ENCODE measurements at regions not wholly inside any gene's neighbourhood (a gene's known extent, or its start where the extent isn't known, plus 50 kb on each side); places are given as distances from the start of the nearest gene placed in this dataset.

DNA sequence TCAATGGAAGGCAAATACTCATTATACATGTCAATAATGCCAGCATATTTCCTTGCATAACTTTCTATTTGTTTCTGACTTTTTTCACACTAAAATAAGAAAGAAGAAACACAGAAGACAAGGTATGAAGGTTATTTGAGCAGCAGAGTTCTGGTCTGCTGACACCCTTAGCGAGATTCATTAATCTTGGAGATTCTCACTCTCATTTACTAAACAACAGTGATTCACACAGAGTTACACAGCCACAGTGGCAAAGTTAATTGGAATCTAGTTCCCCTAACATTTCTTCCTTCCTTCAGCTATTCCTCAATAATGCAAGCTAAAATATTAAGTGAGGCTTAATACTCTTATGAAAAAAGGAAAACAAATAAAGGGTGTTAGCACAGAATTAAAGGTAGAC lies 1044.0 kb downstream of the IGSF11 start:
- Histone ChIP-seq H3K9ac (no peak overlapping the region), H3K4me2 (no peak overlapping the region), H2AFZ (ENCODE audit: low read depth) (no peak overlapping the region), H4K20me1 (ENCODE audit: insufficient read depth) (no peaks in the 10 kb centered on the region), H3K27me3 (ENCODE audit: insufficient read depth, low read depth) (no peaks in the 10 kb centered on the region), H3K4me1 (ENCODE audit: low read depth, poor library complexity, severe bottlenecking) (no peaks in the 10 kb centered on the region), H3K36me3 (ENCODE audit: insufficient read depth) (no peaks in the 10 kb centered on the region), H3K4me3 (IDR thresholded peaks at IDR 0.05; ENCODE audit: insufficient read depth, low read depth, low read length) (no peak overlapping the region), H3K79me2 (ENCODE audit: insufficient read depth, low read depth) (no peaks in the 10 kb centered on the region), H3K27ac (no peak overlapping the region)
- TF ChIP-seq, protein P1, sequence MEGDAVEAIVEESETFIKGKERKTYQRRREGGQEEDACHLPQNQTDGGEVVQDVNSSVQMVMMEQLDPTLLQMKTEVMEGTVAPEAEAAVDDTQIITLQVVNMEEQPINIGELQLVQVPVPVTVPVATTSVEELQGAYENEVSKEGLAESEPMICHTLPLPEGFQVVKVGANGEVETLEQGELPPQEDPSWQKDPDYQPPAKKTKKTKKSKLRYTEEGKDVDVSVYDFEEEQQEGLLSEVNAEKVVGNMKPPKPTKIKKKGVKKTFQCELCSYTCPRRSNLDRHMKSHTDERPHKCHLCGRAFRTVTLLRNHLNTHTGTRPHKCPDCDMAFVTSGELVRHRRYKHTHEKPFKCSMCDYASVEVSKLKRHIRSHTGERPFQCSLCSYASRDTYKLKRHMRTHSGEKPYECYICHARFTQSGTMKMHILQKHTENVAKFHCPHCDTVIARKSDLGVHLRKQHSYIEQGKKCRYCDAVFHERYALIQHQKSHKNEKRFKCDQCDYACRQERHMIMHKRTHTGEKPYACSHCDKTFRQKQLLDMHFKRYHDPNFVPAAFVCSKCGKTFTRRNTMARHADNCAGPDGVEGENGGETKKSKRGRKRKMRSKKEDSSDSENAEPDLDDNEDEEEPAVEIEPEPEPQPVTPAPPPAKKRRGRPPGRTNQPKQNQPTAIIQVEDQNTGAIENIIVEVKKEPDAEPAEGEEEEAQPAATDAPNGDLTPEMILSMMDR (conservative IDR thresholded peaks at IDR 0.05; ENCODE audit: low read depth, low read length) = no peak

DNA sequence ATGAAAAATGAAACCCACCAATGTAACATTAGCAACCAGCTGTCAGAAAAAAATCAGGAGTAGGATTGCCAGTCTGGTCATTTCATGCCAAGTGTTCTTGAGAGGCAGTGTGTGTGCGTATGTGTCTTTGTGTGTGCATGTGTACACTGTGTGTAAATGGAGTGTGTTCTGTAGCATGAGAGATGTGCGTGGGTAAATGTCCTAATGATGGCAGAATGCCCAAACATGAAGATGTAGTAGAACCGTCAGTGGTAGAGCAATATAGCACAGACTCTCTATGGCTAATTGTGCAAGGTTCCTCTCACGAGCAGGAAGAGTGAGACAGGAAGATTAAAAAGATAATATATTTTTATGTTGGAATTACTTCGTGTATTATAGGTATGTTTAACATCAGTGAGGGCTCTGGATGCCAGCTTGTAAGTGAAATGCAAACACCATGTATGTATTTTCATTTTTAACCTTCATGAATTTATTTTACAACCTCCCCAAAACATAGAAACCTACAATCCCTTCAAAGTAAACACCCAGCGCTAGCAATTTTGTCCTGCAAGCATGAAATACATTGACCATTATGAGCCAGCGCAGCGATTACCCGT lies 1038.7 kb downstream of the IGSF11 start:
- no peaks in the 10 kb centered on the region for H3K4me1 ChIP-seq (ENCODE audit: low read depth, poor library complexity, severe bottlenecking)
- no peak overlapping the region for H3K4me2 ChIP-seq
- no peak overlapping the region for H3K9ac ChIP-seq
- H3K36me3 ChIP-seq (ENCODE audit: insufficient read depth) = no peaks in the 10 kb centered on the region
- H3K27ac ChIP-seq = no peak overlapping the region
- no peaks in the 10 kb centered on the region for H3K27me3 ChIP-seq (ENCODE audit: insufficient read depth, low read depth)
- H3K79me2 ChIP-seq (ENCODE audit: insufficient read depth, low read depth) = no peaks in the 10 kb centered on the region
- no peak overlapping the region for H3K4me3 ChIP-seq (IDR thresholded peaks at IDR 0.05; ENCODE audit: insufficient read depth, low read depth, low read length)
- no peaks in the 10 kb centered on the region for H4K20me1 ChIP-seq (ENCODE audit: insufficient read depth)
- H2AFZ ChIP-seq (ENCODE audit: low read depth) = no peak overlapping the region
- TF ChIP-seq, protein P1 (conservative IDR thresholded peaks at IDR 0.05; ENCODE audit: low read depth, low read length) = no peak

DNA sequence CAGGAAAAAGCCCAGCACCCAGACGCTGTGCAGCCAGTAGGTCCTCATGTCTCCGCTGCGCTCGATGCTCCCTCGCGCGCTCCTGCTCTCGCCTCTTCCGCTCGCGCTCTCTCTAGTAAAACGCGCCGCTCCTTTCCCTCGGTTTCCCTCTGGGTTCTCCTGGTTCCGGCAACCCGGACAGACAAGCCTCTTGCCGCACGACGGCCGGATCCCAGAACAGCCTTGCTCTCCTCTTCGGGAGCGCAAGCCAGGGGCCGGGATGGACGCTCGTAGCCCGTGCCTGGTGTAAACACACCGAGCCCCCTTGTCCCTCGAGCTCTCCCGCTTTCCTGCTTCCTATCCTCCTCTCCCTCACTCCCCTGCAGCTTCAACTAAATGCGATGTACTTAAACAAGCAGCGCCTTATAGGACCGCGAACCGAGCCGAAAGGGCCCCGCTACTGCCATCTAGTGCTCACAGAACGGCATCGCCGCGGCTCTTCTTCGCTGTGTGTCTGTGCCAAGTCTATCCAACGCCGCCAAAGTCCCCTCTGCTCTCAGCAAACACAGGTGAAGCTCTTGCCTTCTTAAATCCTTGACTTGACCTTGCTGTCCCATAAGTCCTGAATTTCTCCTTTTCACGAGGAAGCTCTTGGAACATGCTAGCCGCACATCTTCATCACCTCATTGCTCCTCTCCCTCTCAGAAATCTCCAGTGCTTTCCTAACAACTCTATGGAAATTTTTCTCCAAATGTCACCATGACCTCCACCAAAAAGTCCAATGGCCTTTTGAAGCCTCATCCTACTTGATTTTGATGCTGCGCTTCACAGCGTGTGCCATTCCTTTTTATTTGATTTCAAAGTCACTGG lies 1037.2 kb downstream of the IGSF11 start:
- Histone ChIP-seq H3K4me2 (no peak overlapping the region; the same call in 1 of the 2 replicates), H3K27ac (no peak overlapping the region), H3K27me3 (ENCODE audit: insufficient read depth, low read depth) (no peaks in the 10 kb centered on the region), H3K79me2 (ENCODE audit: insufficient read depth, low read depth) (no peaks in the 10 kb centered on the region), H3K4me3 (IDR thresholded peaks at IDR 0.05; ENCODE audit: insufficient read depth, low read depth, low read length) (peak overlapping the region; percentile 64), H4K20me1 (ENCODE audit: insufficient read depth) (no peaks in the 10 kb centered on the region), H3K9ac (no peak overlapping the region), H3K4me1 (ENCODE audit: low read depth, poor library complexity, severe bottlenecking) (no peaks in the 10 kb centered on the region), H2AFZ (ENCODE audit: low read depth) (peak overlapping the region; percentile 89), H3K36me3 (ENCODE audit: insufficient read depth) (no peaks in the 10 kb centered on the region)
- TF ChIP-seq, protein P1 (conservative IDR thresholded peaks at IDR 0.05; ENCODE audit: low read depth, low read length) = peak; percentile 77

DNA sequence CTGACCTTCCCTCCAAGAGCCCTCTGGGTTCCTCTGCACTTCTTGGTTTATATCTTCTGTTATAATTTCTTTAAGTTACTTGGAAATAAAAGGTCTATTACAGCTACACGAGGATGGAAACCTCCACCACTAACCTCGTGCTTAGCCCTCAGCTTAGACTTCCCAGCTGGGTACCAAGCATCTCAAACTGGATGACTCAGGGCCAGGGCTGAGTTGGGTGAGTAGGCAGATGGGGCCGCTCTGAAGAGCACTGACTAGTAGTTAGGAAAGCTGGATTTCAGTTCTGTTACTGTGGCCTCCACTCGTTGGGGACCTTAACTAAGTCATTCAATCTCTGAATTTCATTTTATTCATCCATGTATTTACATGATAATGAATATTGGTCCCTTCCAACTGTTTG lies 1036.6 kb downstream of the IGSF11 start:
- Histone ChIP-seq H3K4me1 (ENCODE audit: low read depth, poor library complexity, severe bottlenecking) (no peaks in the 10 kb centered on the region), H3K9ac (no peak overlapping the region), H3K4me3 (IDR thresholded peaks at IDR 0.05; ENCODE audit: insufficient read depth, low read depth, low read length) (no peak overlapping the region), H4K20me1 (ENCODE audit: insufficient read depth) (no peaks in the 10 kb centered on the region), H3K27me3 (ENCODE audit: insufficient read depth, low read depth) (no peaks in the 10 kb centered on the region), H3K36me3 (ENCODE audit: insufficient read depth) (no peaks in the 10 kb centered on the region), H3K4me2 (no peak overlapping the region), H3K79me2 (ENCODE audit: insufficient read depth, low read depth) (no peaks in the 10 kb centered on the region), H3K27ac (no peak overlapping the region), H2AFZ (ENCODE audit: low read depth) (no peak overlapping the region)
- TF ChIP-seq, protein P1 (conservative IDR thresholded peaks at IDR 0.05; ENCODE audit: low read depth, low read length) = no peak

Measured in KMS-11 (cell line).